ENCODE measurements at regions not wholly inside any gene's neighbourhood (a gene's known extent, or its start where the extent isn't known, plus 50 kb on each side); places are given as distances from the start of the nearest gene placed in this dataset.

GRCh38 chr16:62872339-62872738 lies 836.1 kb upstream of the CDH8 start:
- no peaks in the 10 kb centered on the region for H3K4me1 ChIP-seq
- no peak overlapping the region for H3K4me3 ChIP-seq
- 51 to 71% methylated on average over 1 of the region's 1 CpG for WGBS, 2 donors
- no peaks in the 10 kb centered on the region for H3K9me3 ChIP-seq
- H3K27me3 ChIP-seq = no peaks in the 10 kb centered on the region
- intact Hi-C loops (cut with DNase I; ENCODE audit: low total_unique reads) = no loop called here
- DNase-seq = no peak
- no peak for TF ChIP-seq POLR2A (IDR thresholded peaks at IDR 0.05)
- TF ChIP-seq, protein P1, sequence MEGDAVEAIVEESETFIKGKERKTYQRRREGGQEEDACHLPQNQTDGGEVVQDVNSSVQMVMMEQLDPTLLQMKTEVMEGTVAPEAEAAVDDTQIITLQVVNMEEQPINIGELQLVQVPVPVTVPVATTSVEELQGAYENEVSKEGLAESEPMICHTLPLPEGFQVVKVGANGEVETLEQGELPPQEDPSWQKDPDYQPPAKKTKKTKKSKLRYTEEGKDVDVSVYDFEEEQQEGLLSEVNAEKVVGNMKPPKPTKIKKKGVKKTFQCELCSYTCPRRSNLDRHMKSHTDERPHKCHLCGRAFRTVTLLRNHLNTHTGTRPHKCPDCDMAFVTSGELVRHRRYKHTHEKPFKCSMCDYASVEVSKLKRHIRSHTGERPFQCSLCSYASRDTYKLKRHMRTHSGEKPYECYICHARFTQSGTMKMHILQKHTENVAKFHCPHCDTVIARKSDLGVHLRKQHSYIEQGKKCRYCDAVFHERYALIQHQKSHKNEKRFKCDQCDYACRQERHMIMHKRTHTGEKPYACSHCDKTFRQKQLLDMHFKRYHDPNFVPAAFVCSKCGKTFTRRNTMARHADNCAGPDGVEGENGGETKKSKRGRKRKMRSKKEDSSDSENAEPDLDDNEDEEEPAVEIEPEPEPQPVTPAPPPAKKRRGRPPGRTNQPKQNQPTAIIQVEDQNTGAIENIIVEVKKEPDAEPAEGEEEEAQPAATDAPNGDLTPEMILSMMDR (IDR thresholded peaks at IDR 0.05) = no peak
- no peaks in the 10 kb centered on the region for H3K36me3 ChIP-seq (ENCODE audit: low read depth, missing control alignments)
- no peak overlapping the region for H3K27ac ChIP-seq

- Histone ChIP-seq H3K4me3 (no peak overlapping the region), H3K4me1 (no peaks in the 10 kb centered on the region), H3K27ac (no peak overlapping the region), H3K9me3 (no peaks in the 10 kb centered on the region), H3K36me3 (ENCODE audit: low read depth, missing control alignments) (no peaks in the 10 kb centered on the region), H3K27me3 (no peaks in the 10 kb centered on the region)
- TF ChIP-seq POLR2A (IDR thresholded peaks at IDR 0.05) = no peak
- intact Hi-C loops (cut with DNase I; ENCODE audit: low total_unique reads) = no loop called here
- no peak for DNase-seq
Measured at GRCh38 chr16:62870554-62870953, 834.3 kb upstream of the CDH8 start.

DNA sequence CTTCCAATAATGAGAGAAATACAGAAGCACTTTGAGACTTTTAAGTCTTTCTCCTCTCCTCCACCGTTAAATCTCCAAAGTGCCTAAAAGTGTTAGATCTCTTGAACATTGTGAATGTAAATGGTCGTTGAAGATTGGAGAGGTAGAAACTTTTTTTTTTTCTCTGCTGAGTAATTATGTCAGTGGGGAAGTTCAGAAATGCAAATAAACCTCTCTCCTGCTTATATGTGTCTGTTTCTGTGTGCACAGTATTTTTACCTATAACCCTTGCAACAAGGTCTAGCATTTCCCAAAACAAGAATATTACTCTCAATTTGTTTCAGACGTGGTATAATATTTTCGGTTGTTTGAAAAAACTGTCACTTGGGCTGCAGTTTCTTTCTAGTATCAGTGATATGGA lies 833.6 kb upstream of the CDH8 start:
- TF ChIP-seq, protein P1 (IDR thresholded peaks at IDR 0.05) = no peak
- no peak for TF ChIP-seq POLR2A (IDR thresholded peaks at IDR 0.05)
- Histone ChIP-seq H3K36me3 (ENCODE audit: low read depth, missing control alignments) (no peaks in the 10 kb centered on the region), H3K27me3 (no peaks in the 10 kb centered on the region), H3K9me3 (no peaks in the 10 kb centered on the region), H3K4me1 (no peaks in the 10 kb centered on the region), H3K4me3 (no peak overlapping the region), H3K27ac (no peak overlapping the region)
- no peak for DNase-seq
- intact Hi-C loops (cut with DNase I; ENCODE audit: low total_unique reads) = no loop called here
- WGBS, 2 donors = 56 to 58% methylated on average over 4 of the region's 4 CpGs

GRCh38 chr16:62863139-62863538 lies 826.9 kb upstream of the CDH8 start:
- Histone ChIP-seq H3K36me3 (ENCODE audit: low read depth, missing control alignments) (no peaks in the 10 kb centered on the region), H3K4me3 (no peak overlapping the region), H3K4me1 (no peaks in the 10 kb centered on the region), H3K27me3 (no peaks in the 10 kb centered on the region), H3K27ac (no peak overlapping the region), H3K9me3 (no peaks in the 10 kb centered on the region)
- TF ChIP-seq, protein P1 (IDR thresholded peaks at IDR 0.05) = no peak
- TF ChIP-seq POLR2A (IDR thresholded peaks at IDR 0.05) = no peak
- no peak for DNase-seq
- intact Hi-C loops (cut with DNase I; ENCODE audit: low total_unique reads) = no loop called here
- WGBS, 2 donors = 90 to 98% methylated on average over 2 of the region's 2 CpGs

DNA sequence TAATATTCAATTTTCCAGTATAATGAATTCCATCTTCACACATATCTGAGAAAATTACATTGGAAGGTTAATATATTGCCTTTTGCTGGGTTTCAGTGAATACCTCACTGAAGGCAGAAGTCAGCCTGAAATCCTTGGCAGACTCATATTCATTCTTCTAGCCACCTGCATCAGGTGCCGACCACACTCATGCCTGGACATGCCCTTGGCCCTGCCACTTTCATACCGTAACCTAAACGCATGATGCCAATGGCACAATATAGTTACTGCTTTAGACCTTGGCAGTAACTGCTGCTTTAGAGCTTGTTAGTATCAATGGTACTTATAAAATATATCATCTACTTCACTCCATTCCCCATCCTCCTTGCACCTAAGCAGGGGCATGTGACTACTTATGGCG lies 817.6 kb upstream of the CDH8 start:
- WGBS, 2 donors = 91 to 92% methylated on average over 4 of the region's 4 CpGs

More for the DNA sequence above, 817.6 kb upstream of the CDH8 start:
- intact Hi-C loops (cut with DNase I; ENCODE audit: low total_unique reads) = no loop called here
- H3K4me1 ChIP-seq = no peaks in the 10 kb centered on the region
- H3K27me3 ChIP-seq = no peaks in the 10 kb centered on the region
- H3K4me3 ChIP-seq = no peak overlapping the region
- H3K36me3 ChIP-seq (ENCODE audit: low read depth, missing control alignments) = no peaks in the 10 kb centered on the region
- no peak overlapping the region for H3K27ac ChIP-seq
- no peak for TF ChIP-seq POLR2A (IDR thresholded peaks at IDR 0.05)
- TF ChIP-seq, protein P1 (IDR thresholded peaks at IDR 0.05) = no peak
- no peak for DNase-seq
- no peaks in the 10 kb centered on the region for H3K9me3 ChIP-seq

Measured in testis (tissue), 2 donors.